ENCODE measurements at regions not wholly inside any gene's neighbourhood (a gene's known extent, or its start where the extent isn't known, plus 50 kb on each side); places are given as distances from the start of the nearest gene placed in this dataset.
A peak's percentile ranks its signal among the peaks of the same experiment; 100 is the strongest.

DNA sequence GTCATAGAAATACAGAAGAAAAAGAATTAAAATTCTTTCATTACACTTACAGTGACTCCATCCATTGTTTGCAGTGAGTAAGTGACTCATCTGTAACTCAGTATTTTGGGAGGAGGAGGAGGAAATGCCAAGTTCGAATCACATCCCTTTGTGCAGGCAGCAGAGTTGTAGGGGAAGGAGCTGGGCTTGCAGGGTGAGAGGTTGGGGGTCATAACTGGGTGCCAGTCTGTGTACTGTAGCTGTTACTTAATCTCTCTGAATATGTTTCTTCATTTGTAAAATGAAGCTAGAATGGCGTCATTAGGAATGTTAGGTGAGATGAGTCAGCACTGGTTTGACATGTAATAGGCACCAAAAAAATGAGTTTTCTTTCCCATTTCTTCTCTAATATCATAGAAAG, 235.7 kb upstream of the ADAMTSL1 start:
- Histone ChIP-seq H3K36me3 (ENCODE audit: insufficient read depth, low read length) (no peaks in the 10 kb centered on the region), H3K79me2 (ENCODE audit: control insufficient read depth, insufficient read depth, low read length, unreplicated experiment) (no peaks in the 10 kb centered on the region), H3K4me1 (ENCODE audit: control insufficient read depth, insufficient read depth, low read length, unreplicated experiment) (peaks cover 31% of the 10 kb centered on the region), H3K27ac (ENCODE audit: low read depth, low read length) (peak overlapping the region; percentile 98), H2AFZ (ENCODE audit: low read length, unreplicated experiment) (no peak overlapping the region), H3K4me3 (ENCODE audit: low read depth, low read length) (peak overlapping the region; percentile 34), H3K27me3 (ENCODE audit: insufficient read depth, low read length) (no peaks in the 10 kb centered on the region)

DNA sequence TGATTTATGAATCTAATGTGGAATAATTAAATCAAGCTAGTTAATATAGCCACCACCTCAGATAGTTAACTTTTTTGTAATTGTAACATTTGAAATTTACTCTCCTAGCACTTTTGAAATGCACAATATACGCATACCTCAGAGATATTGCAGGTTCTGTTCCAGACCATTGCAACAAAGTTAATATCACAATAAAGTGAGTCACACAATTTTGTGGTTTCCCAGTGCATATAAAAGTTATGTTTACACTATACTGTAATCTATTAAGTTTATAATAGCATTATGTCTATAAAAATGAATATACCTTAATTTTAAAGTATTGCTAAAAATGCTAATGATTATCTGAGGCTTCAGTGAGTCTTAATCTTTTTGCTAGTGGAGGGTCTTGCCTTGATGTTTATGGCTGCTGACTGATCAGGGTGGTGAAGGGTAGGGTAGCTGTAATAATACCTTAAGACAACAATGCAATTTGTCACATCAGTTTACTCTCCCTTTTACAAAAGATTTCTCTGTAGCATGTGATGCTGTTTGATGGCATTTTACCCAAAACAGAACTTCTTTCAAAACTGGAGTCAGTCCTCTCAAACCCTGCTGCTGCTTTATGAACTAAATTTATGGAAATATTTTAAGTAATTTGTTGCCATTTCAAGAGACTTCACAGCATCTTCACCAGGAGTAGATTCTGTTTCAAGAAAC, 235.1 kb upstream of the ADAMTSL1 start:
- Histone ChIP-seq H3K36me3 (ENCODE audit: insufficient read depth, low read length) (no peaks in the 10 kb centered on the region), H3K4me1 (ENCODE audit: control insufficient read depth, insufficient read depth, low read length, unreplicated experiment) (peaks cover 31% of the 10 kb centered on the region), H2AFZ (ENCODE audit: low read length, unreplicated experiment) (no peak overlapping the region), H3K27me3 (ENCODE audit: insufficient read depth, low read length) (no peaks in the 10 kb centered on the region), H3K79me2 (ENCODE audit: control insufficient read depth, insufficient read depth, low read length, unreplicated experiment) (no peaks in the 10 kb centered on the region), H3K4me3 (ENCODE audit: low read depth, low read length) (peak overlapping the region; percentile 34), H3K27ac (ENCODE audit: low read depth, low read length) (peak overlapping the region; percentile 98)

DNA sequence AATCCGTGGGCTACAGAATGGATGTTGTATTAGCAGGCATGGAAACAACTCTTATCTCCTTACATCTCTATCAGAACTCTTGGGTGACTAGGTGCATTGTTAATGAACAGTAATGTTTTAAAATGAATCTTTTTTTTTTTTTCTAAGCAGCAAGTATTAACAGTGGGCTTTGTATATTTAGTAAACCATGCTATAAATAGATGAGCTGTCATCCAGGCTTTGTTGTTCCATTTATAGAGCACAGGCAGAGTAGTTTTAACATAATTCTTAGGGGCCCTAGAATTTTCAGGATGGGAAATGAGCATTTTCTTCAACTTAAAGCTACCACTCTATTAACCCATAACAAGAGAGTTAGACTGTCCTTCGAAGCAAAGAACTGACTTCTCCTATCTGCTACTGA, 233.7 kb upstream of the ADAMTSL1 start:
- Histone ChIP-seq H3K27ac (ENCODE audit: low read depth, low read length) (no peak overlapping the region), H3K4me1 (ENCODE audit: control insufficient read depth, insufficient read depth, low read length, unreplicated experiment) (peaks cover 31% of the 10 kb centered on the region), H3K27me3 (ENCODE audit: insufficient read depth, low read length) (no peaks in the 10 kb centered on the region), H3K79me2 (ENCODE audit: control insufficient read depth, insufficient read depth, low read length, unreplicated experiment) (no peaks in the 10 kb centered on the region), H2AFZ (ENCODE audit: low read length, unreplicated experiment) (no peak overlapping the region), H3K4me3 (ENCODE audit: low read depth, low read length) (no peak overlapping the region), H3K36me3 (ENCODE audit: insufficient read depth, low read length) (no peaks in the 10 kb centered on the region)

DNA sequence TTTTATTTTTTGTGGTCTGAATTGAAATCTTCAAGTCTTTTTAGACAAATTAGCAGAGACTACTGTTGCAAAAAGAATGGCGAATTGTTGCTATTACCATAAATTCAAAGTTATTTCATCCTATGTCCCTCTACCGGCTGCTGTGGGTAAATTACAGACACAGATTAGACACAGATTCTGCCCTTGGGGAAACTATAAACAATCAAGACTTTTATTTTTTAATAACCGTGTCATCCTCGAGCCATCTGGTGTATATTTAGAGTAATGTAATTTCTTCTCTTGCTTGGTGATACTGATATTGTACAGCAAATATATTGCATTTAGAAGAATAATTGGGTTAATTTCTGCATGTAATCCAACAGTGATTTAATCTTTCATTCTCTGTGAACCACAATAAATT, 228.0 kb upstream of the ADAMTSL1 start:
- Histone ChIP-seq H3K79me2 (ENCODE audit: control insufficient read depth, insufficient read depth, low read length, unreplicated experiment) (no peaks in the 10 kb centered on the region), H2AFZ (ENCODE audit: low read length, unreplicated experiment) (no peak overlapping the region), H3K4me1 (ENCODE audit: control insufficient read depth, insufficient read depth, low read length, unreplicated experiment) (peaks cover 4% of the 10 kb centered on the region), H3K27me3 (ENCODE audit: insufficient read depth, low read length) (no peaks in the 10 kb centered on the region), H3K36me3 (ENCODE audit: insufficient read depth, low read length) (no peaks in the 10 kb centered on the region), H3K27ac (ENCODE audit: low read depth, low read length) (no peak overlapping the region), H3K4me3 (ENCODE audit: low read depth, low read length) (no peak overlapping the region)

DNA sequence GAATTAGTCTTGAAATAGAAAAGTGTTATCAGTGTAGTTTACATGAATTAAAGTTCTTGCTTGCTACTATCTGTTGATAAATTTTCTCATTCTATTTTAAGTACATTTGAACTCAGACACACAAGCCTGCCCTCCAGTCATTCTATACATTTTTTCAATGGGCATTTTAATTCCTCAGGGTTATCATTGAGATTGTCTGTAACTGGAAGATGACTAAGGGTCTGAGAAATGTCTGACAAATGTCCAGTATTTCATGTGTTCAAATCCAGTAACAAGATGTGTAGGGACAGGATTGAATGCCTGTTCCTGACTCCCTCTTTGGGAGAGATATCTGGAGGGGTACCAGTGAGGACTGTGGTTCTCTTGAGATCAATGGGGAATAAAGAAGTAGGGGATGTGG, 223.9 kb upstream of the ADAMTSL1 start:
- Histone ChIP-seq H3K27ac (ENCODE audit: low read depth, low read length) (no peak overlapping the region), H2AFZ (ENCODE audit: low read length, unreplicated experiment) (no peak overlapping the region), H3K27me3 (ENCODE audit: insufficient read depth, low read length) (no peaks in the 10 kb centered on the region), H3K79me2 (ENCODE audit: control insufficient read depth, insufficient read depth, low read length, unreplicated experiment) (no peaks in the 10 kb centered on the region), H3K4me3 (ENCODE audit: low read depth, low read length) (no peak overlapping the region), H3K36me3 (ENCODE audit: insufficient read depth, low read length) (no peaks in the 10 kb centered on the region), H3K4me1 (ENCODE audit: control insufficient read depth, insufficient read depth, low read length, unreplicated experiment) (peaks cover 4% of the 10 kb centered on the region)

DNA sequence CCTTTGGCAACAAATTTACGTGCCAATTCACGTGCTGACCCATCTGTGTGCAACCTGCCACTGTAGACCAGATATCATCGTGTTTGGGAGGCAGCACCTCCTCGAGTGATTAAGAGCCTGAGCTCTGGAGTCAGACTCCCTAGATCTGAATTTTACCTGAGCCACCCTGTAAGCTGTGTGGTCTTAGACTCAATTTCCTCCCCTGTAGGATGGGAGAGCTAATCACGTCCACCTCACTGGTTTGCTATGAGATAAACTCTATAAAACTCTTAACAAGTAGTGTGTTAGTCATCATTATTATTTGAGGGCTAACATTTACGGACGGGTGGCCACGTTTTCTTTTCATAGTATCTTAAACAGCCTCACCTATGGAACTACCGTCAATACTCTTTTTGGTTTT, 220.0 kb upstream of the ADAMTSL1 start:
- Histone ChIP-seq H3K79me2 (ENCODE audit: control insufficient read depth, insufficient read depth, low read length, unreplicated experiment) (no peaks in the 10 kb centered on the region), H3K27me3 (ENCODE audit: insufficient read depth, low read length) (no peaks in the 10 kb centered on the region), H3K36me3 (ENCODE audit: insufficient read depth, low read length) (no peaks in the 10 kb centered on the region), H3K4me1 (ENCODE audit: control insufficient read depth, insufficient read depth, low read length, unreplicated experiment) (peaks cover 21% of the 10 kb centered on the region), H3K27ac (ENCODE audit: low read depth, low read length) (no peak overlapping the region), H3K4me3 (ENCODE audit: low read depth, low read length) (no peak overlapping the region), H2AFZ (ENCODE audit: low read length, unreplicated experiment) (no peak overlapping the region)

DNA sequence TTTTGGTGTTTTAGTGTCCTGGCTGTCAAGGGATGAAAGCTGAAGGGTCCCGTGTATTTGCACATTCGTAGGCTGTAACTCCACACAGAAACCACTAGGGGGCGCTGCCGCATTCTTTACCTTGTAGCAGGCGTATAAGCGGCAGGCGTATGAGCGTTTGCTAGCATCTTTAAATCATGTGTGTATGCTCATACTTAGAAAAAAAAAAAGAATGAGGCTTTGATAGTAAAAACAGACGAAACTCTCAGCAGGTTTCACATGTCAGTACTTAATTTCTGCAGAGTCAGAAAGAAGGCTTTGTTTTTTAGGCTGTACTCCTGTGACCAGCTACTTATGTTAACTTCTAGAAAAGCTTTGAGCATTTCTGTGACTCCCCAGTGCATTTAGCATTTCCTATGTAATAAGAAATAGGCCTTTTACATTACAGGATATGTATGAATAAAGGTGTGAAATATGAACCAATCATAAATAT, 218.8 kb upstream of the ADAMTSL1 start:
- H3K4me3 ChIP-seq (ENCODE audit: low read depth, low read length) = no peak overlapping the region
- H2AFZ ChIP-seq (ENCODE audit: low read length, unreplicated experiment) = no peak overlapping the region
- H3K27ac ChIP-seq (ENCODE audit: low read depth, low read length) = no peak overlapping the region
- H3K4me1 ChIP-seq (ENCODE audit: control insufficient read depth, insufficient read depth, low read length, unreplicated experiment) = peaks cover 19% of the 10 kb centered on the region
- H3K27me3 ChIP-seq (ENCODE audit: insufficient read depth, low read length) = no peaks in the 10 kb centered on the region
- H3K79me2 ChIP-seq (ENCODE audit: control insufficient read depth, insufficient read depth, low read length, unreplicated experiment) = no peaks in the 10 kb centered on the region
- no peaks in the 10 kb centered on the region for H3K36me3 ChIP-seq (ENCODE audit: insufficient read depth, low read length)

DNA sequence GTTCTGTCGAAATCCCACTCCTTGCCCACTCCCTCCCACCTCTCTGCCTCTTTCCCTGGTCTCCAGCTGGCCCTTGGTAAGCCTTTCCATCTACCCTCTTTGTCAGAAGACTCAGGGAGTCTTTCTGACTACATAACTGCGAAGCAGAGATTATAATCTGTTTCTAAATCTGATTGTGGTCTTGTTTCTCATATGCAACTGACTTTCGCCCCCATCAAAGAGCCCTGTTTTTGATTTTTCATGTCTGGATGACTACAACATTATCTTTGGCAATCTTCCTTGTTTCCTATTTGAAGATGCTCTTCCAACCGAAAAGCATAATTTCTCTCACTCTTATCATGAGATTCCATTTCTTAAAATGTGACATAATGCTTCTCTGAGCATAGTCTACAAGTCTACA, 218.2 kb upstream of the ADAMTSL1 start:
- no peaks in the 10 kb centered on the region for H3K79me2 ChIP-seq (ENCODE audit: control insufficient read depth, insufficient read depth, low read length, unreplicated experiment)
- no peak overlapping the region for H3K27ac ChIP-seq (ENCODE audit: low read depth, low read length)
- H3K4me1 ChIP-seq (ENCODE audit: control insufficient read depth, insufficient read depth, low read length, unreplicated experiment) = peaks cover 17% of the 10 kb centered on the region
- H3K27me3 ChIP-seq (ENCODE audit: insufficient read depth, low read length) = no peaks in the 10 kb centered on the region
- no peaks in the 10 kb centered on the region for H3K36me3 ChIP-seq (ENCODE audit: insufficient read depth, low read length)
- no peak overlapping the region for H3K4me3 ChIP-seq (ENCODE audit: low read depth, low read length)
- peak overlapping the region; percentile 33 for H2AFZ ChIP-seq (ENCODE audit: low read length, unreplicated experiment)

DNA sequence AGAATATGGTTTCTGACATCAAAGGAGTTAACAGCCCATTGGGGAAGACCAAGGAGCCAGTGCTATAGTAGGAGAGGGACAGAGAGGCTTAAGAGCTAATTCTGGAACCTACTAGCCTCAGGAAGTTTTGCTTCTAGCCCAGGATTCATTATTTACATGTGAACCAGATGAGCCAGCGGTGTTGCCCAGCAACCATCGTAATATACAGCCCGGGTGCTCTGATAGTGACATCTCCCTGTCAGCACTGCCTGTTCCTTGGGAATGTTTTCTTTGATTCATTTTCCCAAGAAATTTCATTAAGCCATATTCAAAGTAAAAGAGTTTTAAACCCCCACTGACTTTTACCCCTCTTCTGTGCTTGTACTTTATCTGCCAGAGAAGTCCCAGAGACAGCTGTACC, 217.4 kb upstream of the ADAMTSL1 start:
- no peak overlapping the region for H3K4me3 ChIP-seq (ENCODE audit: low read depth, low read length)
- H3K4me1 ChIP-seq (ENCODE audit: control insufficient read depth, insufficient read depth, low read length, unreplicated experiment) = peaks cover 17% of the 10 kb centered on the region
- H3K27ac ChIP-seq (ENCODE audit: low read depth, low read length) = no peak overlapping the region
- H3K79me2 ChIP-seq (ENCODE audit: control insufficient read depth, insufficient read depth, low read length, unreplicated experiment) = no peaks in the 10 kb centered on the region
- H3K27me3 ChIP-seq (ENCODE audit: insufficient read depth, low read length) = no peaks in the 10 kb centered on the region
- no peak overlapping the region for H2AFZ ChIP-seq (ENCODE audit: low read length, unreplicated experiment)
- H3K36me3 ChIP-seq (ENCODE audit: insufficient read depth, low read length) = no peaks in the 10 kb centered on the region

DNA sequence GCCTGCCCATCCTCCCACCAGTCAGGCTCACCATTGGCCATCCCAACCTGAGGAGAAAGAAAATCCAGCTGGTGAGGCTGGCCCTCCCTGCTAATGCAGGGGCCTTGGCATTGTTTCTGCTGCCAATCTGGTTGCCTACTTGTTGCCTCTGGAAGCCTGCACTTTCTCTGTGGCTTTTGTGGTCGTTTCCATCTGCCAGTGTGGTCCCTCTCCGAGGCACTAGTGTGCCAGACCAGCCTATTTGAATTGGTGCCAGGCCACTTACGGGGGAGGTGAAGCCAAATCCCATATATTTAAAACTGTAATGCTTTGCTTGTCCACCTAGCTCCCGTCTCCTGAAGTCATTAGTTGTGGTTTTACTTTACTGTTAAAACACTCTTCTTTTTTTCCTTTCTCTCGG, 213.4 kb upstream of the ADAMTSL1 start:
- H2AFZ ChIP-seq (ENCODE audit: low read length, unreplicated experiment) = no peak overlapping the region
- H3K4me1 ChIP-seq (ENCODE audit: control insufficient read depth, insufficient read depth, low read length, unreplicated experiment) = peaks cover 13% of the 10 kb centered on the region
- no peak overlapping the region for H3K27ac ChIP-seq (ENCODE audit: low read depth, low read length)
- H3K27me3 ChIP-seq (ENCODE audit: insufficient read depth, low read length) = no peaks in the 10 kb centered on the region
- H3K36me3 ChIP-seq (ENCODE audit: insufficient read depth, low read length) = no peaks in the 10 kb centered on the region
- no peak overlapping the region for H3K4me3 ChIP-seq (ENCODE audit: low read depth, low read length)
- H3K79me2 ChIP-seq (ENCODE audit: control insufficient read depth, insufficient read depth, low read length, unreplicated experiment) = no peaks in the 10 kb centered on the region

DNA sequence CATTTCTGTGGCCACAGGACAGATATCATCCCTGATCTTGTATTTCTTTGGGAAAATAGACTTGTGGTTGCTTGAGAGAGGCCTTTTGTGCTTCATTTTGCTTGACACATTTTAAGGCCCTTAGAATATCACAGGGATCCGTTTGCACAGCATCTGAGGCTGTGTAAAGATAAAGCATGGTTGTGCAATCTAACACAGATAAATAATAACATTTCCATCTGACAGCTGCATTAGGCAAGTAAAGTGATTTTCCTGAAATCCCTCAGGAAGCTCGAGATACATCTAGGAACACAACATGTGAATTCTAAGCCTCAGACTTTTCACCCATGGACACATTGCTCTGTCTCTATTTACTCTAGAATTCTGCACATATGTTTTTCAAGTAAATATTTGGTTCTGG, 212.8 kb upstream of the ADAMTSL1 start:
- H3K4me3 ChIP-seq (ENCODE audit: low read depth, low read length) = no peak overlapping the region
- peaks cover 7% of the 10 kb centered on the region for H3K4me1 ChIP-seq (ENCODE audit: control insufficient read depth, insufficient read depth, low read length, unreplicated experiment)
- no peaks in the 10 kb centered on the region for H3K36me3 ChIP-seq (ENCODE audit: insufficient read depth, low read length)
- no peak overlapping the region for H2AFZ ChIP-seq (ENCODE audit: low read length, unreplicated experiment)
- H3K27ac ChIP-seq (ENCODE audit: low read depth, low read length) = no peak overlapping the region
- no peaks in the 10 kb centered on the region for H3K79me2 ChIP-seq (ENCODE audit: control insufficient read depth, insufficient read depth, low read length, unreplicated experiment)
- H3K27me3 ChIP-seq (ENCODE audit: insufficient read depth, low read length) = no peaks in the 10 kb centered on the region

Data from ACC112 (cell line).